HT-29 (cell line): ENCODE measurements at regions not wholly inside any gene's neighbourhood (a gene's known extent, or its start where the extent isn't known, plus 50 kb on each side); places are given as distances from the start of the nearest gene placed in this dataset.
"Not testable (repeated sequence)": the region's sequence is repeated elsewhere in the genome, so short reads cannot be mapped to it uniquely, and the experiment has no call there.

Experiments used
- DNase-seq: peaks from one replicate; pipeline ENCODE4 v3.0.0-alpha.2; 2015; ENCODE audit warnings: low spot score

DNA sequence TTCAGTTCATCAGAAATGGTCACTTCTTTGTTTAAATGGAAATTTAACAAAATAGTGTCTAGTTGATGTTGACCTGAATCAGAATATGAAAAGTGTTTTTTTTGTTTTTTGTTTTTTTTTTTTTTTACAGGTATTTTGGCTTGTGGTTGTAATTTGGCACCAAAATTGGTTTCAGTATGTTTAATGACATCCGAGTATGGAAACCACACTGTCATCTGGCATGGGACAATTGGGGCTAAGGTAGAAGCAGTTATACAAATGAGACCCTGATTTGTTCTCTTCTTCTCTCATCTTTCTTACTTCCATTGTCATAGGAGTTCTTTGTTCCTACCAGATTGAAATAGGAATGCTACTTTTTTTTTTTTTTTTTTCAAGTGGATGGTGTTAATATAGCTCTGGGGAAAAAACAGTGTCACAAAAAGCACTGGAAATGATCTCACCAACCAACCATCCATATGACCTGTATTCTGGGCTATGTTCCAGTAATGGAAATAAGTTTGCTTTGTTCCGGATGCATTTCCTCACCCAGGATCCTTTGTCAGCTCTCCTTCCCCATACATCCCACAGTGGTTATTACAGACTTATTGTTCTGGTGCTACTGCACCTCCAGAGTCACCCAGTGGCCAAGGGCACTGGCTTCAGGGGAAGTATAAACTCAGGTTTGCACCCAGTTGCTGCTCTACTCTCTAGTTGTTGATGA is 95.8 kb downstream of the ATXN3L start:
- DNase-seq, result peak; percentile 67

DNA sequence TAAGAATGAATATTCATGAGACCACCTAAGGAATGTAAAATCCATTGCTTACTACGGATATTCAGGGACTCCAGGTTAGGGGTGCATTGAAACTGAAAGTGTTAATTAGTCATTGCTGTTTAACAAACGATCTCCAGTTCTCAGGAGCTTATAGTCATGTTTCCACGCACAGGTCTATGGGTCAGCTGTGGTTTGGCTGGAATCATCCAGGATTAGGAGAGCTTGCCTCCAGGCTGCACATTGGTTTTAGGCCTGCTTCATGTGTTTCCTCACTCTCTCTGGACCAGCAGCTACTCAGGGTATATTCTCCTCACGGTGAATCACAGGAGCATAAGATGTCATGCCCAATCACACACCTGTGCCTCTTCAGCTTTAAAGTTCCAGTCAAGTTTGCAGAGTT is 98.9 kb downstream of the ATXN3L start:
- DNase-seq, result peak; percentile 26

DNA sequence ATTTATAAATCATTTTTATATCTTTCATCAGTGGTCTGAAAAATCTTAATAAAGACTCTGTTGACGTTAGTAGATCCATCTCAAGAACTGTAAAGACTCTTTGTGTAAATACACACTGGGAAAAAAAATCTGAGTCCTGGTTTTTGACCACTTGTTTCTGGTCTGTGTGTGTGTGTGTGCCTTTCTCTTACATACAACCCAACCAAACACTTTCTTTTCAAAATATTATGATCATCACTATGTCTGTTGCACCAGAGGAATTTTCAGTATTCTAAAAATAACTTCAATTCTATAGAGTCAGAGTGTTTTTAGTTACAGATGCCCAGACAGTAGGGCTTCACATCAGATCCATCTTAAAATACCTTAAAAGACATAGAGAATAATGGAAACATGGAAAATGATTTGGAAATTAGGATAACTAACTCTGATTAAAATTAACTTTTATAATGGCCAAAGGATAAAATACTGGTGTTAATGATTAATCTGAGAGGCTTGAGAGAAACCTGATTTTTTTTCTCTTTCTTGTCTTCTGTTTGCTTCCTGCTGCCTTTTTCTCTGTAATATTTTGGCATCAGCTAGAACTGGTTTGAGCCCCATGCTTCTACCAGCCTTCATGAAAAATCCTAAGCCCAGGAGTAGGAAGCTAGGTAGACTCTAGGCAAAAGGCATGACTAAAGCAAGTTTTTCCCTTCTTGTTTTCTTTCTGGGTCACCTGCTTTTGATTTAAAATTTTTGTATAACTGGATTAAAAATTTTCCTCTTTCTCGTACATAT is 99.7 kb downstream of the ATXN3L start:
- peak; percentile 4 for DNase-seq

DNA sequence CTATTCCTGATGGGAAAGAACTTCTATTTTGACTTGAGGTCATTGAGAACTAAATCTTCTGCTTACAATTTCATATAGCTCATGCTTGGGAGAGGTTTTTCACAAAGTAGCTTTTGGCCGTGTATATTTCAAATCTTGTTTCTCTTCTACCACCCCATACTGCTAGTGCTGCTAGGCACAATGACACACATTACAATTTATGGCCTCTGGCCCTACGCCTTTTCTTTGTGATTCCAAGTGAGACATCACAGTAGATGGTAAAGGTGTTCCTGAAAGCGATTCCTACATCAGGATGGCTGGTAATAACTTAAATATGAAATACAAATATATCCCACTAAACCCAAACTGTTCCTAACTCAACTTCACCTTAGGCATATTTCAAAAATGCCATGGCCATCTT is 101.1 kb downstream of the ATXN3L start:
- no peak for DNase-seq

DNA sequence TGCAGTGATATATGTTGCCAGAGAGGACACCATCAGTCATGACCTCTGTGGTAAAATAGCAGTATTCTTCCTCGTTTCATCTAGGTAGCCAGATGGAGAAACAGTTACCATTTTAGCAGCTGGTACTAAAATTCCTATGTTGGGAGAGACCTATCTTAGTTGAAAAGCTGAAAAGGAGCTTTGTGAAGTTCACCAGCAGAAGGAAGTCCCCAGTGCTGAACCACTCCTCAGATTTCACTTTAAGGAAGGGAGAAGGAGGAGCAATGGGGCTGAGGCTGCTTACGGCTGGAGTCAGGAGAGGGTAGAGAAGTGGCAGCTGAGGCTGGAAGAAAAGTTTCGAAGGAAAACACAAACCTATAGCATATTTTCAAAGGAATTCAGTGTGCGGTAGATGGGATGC is 103.7 kb downstream of the ATXN3L start:
- DNase-seq, result no peak

DNA sequence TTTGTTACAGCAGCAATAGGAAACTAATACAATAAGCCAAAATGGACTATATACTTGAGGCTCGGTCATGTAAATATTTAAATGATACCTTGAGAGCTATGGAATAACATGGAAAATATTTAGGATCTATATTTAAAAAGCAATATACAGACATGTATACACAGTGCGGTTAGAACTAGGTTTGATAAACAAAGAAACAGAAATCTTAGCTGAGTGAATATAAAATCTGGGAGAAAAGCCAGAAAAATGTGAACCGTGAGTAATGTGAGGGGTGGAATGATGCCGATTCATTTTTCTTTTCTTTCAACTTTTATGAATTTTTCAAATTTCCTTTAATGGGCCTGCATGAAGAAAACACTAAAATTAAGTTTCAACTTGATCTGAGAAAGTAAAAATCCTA is 104.1 kb downstream of the ATXN3L start:
- no peak for DNase-seq

DNA sequence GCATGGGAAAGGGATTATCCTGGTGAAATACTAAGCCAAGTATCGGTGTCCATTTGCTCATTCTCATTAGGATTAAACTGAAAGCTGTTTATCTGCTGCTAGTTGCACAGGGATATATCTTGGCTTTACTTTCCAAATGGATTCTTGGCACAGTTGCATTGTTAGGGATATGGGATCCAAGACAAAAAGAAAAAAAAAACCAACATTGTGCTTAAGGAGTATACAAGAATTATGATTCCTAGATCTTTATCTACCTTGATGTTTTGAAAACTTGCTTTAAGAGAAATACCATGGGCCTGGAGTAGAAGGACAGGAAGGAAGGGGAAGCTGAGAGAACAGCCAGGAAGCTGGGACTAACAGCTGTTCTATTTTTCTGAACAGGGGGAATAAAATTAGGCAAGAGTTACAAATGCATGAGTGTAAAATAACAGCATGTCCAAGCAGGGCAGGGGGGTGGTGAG is 107.6 kb downstream of the ATXN3L start:
- DNase-seq, result no peak

DNA sequence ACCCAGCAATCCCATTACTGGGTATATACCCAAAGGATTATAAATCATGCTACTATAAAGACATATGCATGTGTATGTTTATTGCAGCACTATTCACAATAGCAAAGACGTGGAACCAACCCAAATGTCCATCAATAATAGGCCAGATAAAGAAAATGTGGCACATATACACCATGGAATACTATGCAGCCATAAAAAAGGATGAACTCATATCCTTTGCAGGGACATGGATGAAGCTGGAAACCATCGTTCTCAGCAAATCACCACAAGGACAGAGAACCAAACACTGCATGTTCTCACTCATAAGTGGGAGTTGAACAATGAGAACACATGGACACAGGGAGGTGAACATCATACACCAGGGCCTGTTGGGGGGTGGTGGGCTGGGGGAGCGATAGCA is 109.7 kb downstream of the ATXN3L start:
- DNase-seq, result not testable (repeated sequence)

DNA sequence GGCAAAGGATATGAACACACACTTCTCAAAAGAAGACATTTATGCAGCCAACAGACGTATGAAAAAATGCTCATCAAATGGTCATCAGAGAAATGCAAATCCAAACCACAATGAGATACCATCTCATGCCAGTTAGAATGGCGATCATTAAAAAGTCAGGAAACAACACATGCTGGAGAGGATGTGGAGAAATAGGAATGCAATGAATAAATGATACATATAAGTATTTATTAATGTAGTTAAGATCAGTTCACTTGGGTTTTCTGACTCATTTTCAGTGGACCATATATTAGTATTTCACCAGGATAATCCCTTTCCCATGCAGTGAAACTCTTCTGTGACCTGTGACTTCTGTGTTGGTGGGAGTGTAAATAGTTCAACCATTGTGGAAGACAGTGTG is 110.1 kb downstream of the ATXN3L start:
- DNase-seq, result not testable (repeated sequence)

DNA sequence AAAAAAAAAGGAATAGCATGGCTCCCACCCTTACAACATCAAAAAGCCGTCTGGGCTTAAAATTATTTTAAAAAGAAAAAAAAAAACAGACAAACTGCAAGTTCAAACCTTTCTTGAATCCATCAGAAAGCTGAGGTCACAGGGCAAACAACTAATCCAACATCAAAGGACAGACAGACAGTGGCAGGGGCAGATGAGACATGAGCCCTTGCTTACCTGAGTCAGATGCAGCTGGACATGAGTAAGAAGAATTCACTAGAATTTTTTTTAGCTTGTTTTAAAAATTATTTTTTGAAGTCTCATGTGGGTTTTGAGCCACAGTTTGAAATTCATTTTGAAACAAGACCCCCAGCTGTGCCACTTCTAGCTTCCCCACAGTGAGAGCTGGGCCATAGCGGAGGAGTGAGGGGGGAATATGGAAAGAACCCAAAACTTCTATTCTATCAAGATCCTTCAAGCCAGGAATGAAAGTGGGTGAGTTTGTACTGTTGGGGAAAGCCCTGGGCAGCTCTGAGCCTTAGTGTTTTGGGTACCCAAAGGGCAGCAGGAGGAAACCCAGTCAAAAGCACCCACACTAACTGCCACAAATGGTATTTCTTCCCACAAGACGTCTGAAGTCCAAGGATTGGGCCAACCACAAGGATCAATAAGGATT is 111.4 kb downstream of the ATXN3L start:
- no peak for DNase-seq

DNA sequence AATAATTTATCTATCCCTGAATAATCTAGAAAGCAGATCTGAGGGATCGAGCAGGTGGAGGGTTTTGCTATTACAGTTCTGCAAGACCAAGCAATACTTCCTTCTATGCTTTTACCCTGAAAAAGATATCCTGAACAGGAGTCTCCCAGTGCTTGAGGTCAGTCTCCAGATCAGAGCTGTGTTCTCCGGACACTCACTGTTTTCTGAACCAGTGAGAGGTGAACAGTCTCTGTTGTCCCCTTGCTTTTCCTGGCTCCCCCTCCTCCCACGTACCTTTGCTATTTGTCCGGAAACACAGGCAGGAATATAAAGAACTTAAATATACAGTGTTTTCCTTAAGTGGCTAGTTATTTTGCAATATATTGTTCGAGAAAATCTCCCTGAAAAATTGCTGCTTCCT is 116.6 kb downstream of the ATXN3L start:
- no peak for DNase-seq

DNA sequence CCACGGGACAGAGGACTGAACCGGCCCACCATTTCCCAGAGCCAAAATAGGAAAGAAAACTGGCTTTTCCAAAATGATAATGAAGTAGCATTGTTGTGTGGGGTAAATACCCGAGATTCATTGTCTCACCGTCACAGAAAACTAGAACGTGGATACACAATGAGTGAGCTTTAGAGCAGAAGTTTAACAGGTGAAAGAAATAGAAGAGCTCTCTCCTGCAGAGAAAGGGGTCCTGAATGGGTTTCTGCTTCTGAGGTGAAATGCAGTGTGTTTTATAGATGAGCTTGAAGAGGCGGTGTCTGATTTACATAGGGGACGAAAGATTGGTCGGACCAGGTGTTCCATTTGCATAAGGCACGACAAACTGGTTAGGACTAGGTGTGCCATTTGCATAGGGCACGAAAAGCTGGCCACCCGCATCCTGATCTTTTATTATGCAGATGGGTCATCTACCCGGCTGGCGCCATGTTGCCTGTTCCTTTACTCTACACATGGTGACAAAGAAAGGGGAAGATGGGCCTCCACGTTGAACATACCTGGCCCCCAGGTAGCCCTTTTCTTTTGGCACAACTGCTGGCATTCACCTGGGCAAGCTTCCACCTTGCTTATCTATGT is 118.1 kb downstream of the ATXN3L start:
- no peak for DNase-seq

DNA sequence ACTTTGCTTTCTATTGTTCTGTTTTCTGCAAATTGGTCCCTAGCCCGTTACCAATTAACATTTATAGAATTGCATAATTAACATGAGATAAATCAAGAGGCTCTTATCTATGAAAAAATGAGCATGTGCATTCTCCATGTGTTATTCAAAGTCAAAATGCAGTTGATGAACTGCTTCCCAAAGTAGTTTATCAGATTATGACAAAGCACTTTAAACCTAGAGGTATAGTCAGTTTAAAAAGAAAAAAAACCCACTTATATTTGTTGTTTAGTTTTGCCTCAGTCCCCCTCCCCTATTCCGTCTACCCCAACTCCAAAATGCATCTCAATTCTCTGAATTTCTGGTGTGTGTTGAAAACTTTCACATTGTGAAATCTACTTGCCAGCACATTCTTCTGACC is 119.5 kb downstream of the ATXN3L start:
- no peak for DNase-seq

DNA sequence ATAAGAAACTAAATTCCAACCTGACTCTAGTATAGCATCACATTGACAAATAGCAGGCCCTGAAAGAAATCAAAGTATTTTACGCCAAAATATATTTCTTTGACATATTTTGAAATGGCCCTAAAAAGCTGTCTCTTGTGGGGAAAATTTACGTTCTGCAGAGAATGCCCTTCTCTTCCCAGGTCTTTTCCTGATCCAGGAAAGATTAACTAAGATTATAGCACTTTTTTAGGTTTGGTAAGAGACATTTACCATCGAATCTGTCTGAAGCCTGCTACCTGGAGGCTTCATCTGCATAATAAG is 121.1 kb downstream of the ATXN3L start:
- no peak for DNase-seq

DNA sequence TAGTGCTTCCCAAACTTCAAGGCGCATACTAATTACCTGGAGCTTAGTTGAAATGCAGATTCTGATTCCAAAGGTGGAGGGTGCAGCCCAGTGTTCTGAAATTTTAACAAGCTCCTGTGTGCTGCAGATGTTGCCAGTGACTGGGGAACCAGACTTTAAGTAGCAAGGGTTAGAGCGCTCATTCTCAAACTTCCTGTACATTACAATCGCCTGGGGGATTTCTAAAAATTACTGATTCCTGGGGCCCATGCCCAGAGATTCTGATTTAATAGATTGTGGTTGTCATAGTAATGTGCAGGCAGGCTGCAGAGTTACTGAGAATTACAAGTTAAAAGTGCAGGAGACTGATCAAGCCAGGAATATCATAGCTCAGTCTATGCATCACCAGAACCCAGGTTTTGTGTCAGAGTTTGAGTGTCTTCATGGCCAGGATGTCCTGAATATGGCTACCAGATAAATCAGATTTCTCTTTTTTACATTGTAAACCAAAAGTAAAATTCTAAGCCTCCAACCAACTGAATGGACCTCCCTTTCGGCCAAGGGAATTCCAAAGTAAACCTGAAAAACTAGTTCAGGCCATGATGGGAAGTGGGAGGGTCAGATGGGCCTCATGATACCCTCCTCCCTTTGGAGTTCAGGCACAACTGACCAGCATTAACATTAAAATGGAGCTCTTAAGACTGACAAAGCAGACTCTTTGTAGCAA is 121.6 kb downstream of the ATXN3L start:
- peak; percentile 43 for DNase-seq

DNA sequence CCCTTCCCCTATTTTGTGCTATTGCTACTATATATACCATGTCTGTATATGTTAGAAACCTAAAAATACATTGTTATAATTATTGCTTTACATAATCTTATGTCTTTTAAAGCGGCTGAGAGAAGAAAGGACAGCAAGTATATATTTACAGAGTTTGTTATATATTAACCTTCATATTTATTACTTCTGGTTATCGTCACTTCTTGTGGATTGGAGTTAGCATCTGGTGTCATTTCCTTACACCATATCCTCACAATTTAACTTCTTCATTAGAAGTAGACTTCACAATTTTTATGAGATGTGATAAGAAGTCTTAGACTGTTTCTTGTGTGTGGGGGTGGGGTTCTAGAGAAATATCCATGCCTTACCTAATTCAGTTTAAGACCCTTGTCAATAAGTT is 123.1 kb downstream of the ATXN3L start:
- DNase-seq, result no peak

DNA sequence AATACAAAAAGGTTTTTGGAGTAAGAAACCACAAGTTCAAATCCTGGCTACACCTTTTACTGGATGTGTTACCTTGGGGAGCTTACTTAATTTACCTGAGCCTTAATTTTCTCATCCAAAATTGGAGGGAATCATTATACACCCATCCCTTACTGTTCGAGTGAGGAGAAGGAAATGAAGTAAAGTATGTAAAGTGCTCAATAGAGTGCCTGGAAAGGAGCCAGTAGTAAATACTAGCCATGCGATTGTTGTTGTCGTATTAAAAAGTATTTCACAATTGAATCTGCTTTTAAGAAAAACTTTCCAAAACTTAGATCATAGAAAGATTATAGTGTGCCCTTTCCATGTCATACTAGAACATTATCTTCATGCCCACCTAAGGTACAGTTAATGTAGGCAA is 124.5 kb downstream of the ATXN3L start:
- DNase-seq, result no peak

DNA sequence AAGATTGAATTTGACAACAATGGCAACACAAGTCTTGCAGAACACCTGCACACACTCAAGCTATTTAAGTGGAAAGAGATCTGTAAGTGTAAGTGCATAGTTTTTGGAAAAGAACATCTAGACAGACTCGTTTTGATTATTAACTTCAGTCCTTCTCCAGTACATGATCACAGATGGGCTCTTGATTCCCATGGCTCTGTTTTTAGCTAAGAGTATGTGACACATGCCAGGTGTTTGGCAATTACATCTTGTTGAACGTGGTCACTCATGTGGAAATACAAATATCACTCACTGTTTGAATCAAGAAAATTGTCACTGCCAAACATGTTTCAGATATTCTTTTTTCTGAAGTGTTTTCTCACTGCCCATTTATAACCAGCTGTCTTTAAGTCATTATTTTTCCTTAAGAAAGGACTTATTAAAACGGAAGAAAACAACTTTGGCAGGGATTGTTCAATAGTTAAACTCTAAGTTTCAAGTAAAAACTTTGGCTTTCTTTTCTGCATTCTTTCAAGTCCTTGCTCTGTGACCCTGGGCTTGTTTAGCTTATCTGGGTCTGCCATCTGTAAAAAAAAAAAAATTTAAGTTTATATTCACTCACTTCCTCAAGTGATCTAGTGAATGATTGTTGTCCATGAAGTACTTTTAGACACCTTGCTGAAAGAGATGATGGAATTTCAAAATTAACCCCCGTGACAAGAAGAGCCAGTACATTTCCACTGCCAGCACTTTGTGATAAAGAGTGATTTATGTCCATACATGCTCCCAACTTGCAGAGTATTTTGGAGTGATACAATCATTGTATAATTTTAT is 125.4 kb downstream of the ATXN3L start:
- peak; percentile 22 for DNase-seq

DNA sequence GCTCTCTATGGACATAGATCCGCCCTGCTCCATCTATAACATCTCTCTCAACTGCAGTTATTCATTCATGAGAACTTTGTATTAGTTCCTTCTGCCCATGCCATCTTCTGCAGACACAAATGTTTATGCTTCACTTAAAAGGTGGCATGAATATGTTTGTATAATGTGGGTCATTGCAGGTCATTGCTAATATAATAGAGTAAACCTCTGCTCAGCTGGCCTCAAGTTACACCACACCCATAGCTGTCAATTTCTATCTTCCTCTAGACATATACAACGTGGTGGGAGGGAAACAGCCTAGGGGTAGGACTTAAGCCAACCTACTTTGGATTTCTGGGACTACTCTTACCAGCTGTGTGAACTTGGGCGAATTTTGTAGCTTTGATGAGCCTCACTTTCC is 129.8 kb downstream of the ATXN3L start:
- no peak for DNase-seq

DNA sequence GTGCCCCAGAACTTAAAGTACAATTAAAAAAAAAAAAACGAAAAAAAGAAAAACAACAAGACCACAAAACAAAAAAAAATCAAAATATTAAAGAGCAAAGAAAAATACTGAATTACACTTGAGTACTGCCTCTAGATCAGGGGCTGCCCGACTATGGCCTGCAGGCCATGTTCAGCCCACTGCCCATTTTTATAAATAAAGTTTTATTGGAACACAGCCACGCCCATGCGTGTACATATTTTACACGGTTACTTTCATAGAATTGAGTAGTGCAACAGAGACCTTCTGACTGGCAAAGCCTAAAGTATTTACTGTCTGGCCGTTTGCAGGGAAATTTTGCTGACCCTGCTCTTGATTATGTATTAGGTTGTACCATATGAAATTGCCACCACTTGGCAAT is 130.5 kb downstream of the ATXN3L start:
- DNase-seq, result no peak

DNA sequence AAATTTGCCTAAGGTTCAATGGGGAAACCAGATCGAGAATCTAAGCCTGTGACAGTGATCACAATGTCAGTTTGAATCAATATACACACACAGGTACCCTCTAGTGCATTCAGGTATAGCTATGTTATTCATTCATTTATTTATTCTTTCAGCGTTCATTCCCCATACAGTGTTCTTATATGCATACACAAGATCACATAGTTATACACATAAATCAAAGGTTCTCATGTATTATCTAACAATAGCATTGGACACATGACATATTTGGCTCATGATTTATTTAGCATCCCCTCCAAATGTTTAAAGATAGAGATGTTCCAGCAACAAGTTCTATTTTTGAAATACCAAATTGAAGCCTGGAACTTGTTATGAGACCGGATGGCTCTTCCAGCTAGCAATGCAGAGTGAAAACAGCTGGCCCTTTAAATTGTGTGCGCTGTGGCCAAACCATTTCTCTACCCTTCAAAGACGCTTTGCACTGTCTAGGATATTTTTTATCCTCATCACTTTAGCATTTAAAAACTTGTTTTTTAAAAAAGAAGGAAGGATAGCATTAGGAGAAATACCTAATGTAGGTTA is 131.0 kb downstream of the ATXN3L start:
- DNase-seq, result no peak
